ENCODE measurements at regions not wholly inside any gene's neighbourhood (a gene's known extent, or its start where the extent isn't known, plus 50 kb on each side); places are given as distances from the start of the nearest gene placed in this dataset.

- Histone ChIP-seq H3K27me3 (ENCODE audit: insufficient read depth, poor library complexity, severe bottlenecking) (no peaks in the 10 kb centered on the region), H3K4me3 (replicated peaks; ENCODE audit: insufficient read depth, low read length) (no peak overlapping the region), H3K27ac (replicated peaks) (no peak overlapping the region)
- no peak for DNase-seq (ENCODE audit: low read depth in 1 of 2, low spot score in 1 of 2)
- TF ChIP-seq SPI1 (IDR thresholded peaks at IDR 0.05; ENCODE audit: borderline replicate concordance, low read depth) (no peak), REST (IDR thresholded peaks at IDR 0.05; ENCODE audit: insufficient replicate concordance, low read depth) (no peak), GABPA (IDR thresholded peaks at IDR 0.05; ENCODE audit: low read depth) (no peak), POLR2AphosphoS5 (IDR thresholded peaks at IDR 0.05; ENCODE audit: low read depth) (no peak)
- TF ChIP-seq, protein P1, sequence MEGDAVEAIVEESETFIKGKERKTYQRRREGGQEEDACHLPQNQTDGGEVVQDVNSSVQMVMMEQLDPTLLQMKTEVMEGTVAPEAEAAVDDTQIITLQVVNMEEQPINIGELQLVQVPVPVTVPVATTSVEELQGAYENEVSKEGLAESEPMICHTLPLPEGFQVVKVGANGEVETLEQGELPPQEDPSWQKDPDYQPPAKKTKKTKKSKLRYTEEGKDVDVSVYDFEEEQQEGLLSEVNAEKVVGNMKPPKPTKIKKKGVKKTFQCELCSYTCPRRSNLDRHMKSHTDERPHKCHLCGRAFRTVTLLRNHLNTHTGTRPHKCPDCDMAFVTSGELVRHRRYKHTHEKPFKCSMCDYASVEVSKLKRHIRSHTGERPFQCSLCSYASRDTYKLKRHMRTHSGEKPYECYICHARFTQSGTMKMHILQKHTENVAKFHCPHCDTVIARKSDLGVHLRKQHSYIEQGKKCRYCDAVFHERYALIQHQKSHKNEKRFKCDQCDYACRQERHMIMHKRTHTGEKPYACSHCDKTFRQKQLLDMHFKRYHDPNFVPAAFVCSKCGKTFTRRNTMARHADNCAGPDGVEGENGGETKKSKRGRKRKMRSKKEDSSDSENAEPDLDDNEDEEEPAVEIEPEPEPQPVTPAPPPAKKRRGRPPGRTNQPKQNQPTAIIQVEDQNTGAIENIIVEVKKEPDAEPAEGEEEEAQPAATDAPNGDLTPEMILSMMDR (IDR thresholded peaks at IDR 0.05; ENCODE audit: insufficient read depth, low read length) = no peak
Measured at GRCh38 chr12:42923156-42923555, 333.6 kb upstream of the PRICKLE1 start.

DNA sequence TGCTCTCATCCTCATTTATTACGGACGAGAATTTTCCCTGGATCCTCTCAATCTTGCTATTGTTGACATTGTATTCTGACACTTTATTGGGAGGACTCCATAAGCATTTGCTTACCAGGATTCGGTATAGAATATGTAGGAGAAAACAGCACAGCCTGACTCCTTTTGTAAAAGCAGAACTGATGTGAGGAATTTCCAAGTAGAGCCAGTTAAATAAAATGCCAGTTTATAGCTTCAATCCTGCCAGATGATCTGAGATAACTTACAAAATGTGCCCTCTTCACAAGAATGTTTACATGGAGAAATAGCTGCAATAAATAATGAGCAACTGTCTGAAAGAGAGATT is 332.9 kb upstream of the PRICKLE1 start:
- TF ChIP-seq, protein P1 (IDR thresholded peaks at IDR 0.05; ENCODE audit: insufficient read depth, low read length) = no peak
- TF ChIP-seq POLR2AphosphoS5 (IDR thresholded peaks at IDR 0.05; ENCODE audit: low read depth) (no peak), SPI1 (IDR thresholded peaks at IDR 0.05; ENCODE audit: borderline replicate concordance, low read depth) (no peak), REST (IDR thresholded peaks at IDR 0.05; ENCODE audit: insufficient replicate concordance, low read depth) (no peak), GABPA (IDR thresholded peaks at IDR 0.05; ENCODE audit: low read depth) (no peak)
- Histone ChIP-seq H3K4me3 (replicated peaks; ENCODE audit: insufficient read depth, low read length) (no peak overlapping the region), H3K27ac (replicated peaks) (no peak overlapping the region), H3K27me3 (ENCODE audit: insufficient read depth, poor library complexity, severe bottlenecking) (no peaks in the 10 kb centered on the region)
- DNase-seq (ENCODE audit: low read depth in 1 of 2, low spot score in 1 of 2) = no peak

DNA sequence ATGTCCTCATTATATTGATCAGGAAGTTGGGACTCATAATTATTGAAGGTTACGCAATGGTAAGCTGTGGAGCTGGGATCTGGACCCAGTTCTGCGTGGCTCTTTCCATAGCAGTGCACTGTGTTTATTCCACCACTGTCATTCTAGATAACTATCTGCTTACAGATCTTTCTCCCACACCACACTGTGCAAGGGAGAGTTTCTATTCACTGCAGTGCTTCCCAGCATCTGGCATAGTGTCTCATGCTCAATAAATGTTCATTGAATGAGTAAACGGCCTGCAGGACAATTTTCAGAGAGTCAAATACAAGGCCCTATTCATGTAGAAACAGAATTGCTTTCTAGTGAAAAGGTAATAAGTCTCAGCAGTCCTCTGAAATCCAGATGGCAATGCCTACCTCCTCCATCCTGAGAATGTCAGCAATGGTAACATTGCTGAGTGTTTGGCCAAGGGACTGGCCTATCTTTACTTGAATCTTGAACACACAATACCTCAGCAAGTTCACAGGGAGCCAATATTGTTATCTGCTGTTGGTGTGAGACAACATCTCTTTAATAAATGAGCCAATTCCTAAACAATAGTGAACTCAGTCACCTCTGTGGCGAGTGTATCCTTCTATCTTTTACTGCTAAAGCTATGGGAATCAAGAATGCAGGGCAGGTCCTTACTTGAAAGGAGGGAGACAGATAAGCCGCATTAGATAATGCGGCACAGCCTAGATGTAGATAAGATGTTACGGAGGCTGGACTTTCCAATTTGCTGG is 332.4 kb upstream of the PRICKLE1 start:
- no peaks in the 10 kb centered on the region for H3K27me3 ChIP-seq (ENCODE audit: insufficient read depth, poor library complexity, severe bottlenecking)
- H3K27ac ChIP-seq (replicated peaks) = no peak overlapping the region
- H3K4me3 ChIP-seq (replicated peaks; ENCODE audit: insufficient read depth, low read length) = no peak overlapping the region
- no peak for TF ChIP-seq GABPA (IDR thresholded peaks at IDR 0.05; ENCODE audit: low read depth)
- no peak for TF ChIP-seq SPI1 (IDR thresholded peaks at IDR 0.05; ENCODE audit: borderline replicate concordance, low read depth)
- TF ChIP-seq REST (IDR thresholded peaks at IDR 0.05; ENCODE audit: insufficient replicate concordance, low read depth) = no peak
- TF ChIP-seq, protein P1 (IDR thresholded peaks at IDR 0.05; ENCODE audit: insufficient read depth, low read length) = no peak
- DNase-seq (ENCODE audit: low read depth in 1 of 2, low spot score in 1 of 2) = no peak

All from HL-60 (cell line).